AG04449 (cell line): ENCODE measurements at regions not wholly inside any gene's neighbourhood (a gene's known extent, or its start where the extent isn't known, plus 50 kb on each side); places are given as distances from the start of the nearest gene placed in this dataset.

Source experiments
- CTCF ChIA-PET: fragments of 350-600 bp; formaldehyde crosslinking; extraction: SDS; loops from one replicate; lab custom pipeline; 2021; ENCODE audit warnings: antibody characterized with exemption; lab: Yijun Ruan, JAX
- POLR2A ChIA-PET: fragments of 400-600, 350-600 bp; formaldehyde crosslinking; extraction: SDS; loops from one replicate; lab custom pipeline; 2020; ENCODE audit warnings: antibody characterized with exemption, inconsistent platforms; lab: Yijun Ruan, JAX
- DNase-seq: peaks from one replicate; pipeline ENCODE4 v3.0.0-alpha.2; 2010; ENCODE audit warnings: low read depth, low spot score
- H3K4me3 ChIP-seq: 2 replicates; pipeline ENCODE4 v1.5.1; 2011; ENCODE audit warnings: low read depth, mild to moderate bottlenecking, control low read depth, low read length
- TF ChIP-seq, protein P1 (sequence below): IDR thresholded peaks from one replicate; pipeline ENCODE4 v1.5.1; 2011; ENCODE audit warnings: mild to moderate bottlenecking, moderate library complexity, low read length, control low read depth, inconsistent platforms; ENCODE audit not compliant: insufficient read depth; ENCODE audit errors: missing control alignments

DNA sequence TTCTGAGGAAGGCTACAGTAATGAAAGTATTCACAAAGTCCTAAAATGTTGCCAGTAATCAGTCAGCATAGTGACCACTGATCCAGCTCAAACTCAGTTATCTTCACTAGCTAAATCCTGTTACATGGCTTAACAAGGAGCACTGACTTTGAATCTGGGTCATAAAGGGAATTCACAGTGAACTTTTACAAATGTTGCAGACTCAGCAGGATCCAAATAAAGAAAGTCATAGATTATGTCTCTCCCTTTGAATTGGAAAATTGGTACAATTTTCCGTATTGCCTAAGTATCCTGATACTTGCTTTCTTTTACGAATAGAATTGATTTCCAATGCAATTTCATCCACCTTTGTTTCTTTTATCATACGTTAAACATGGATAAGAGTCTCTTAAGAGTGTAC is 431.5 kb upstream of the CNTN6 start:
- TF ChIP-seq, protein P1, sequence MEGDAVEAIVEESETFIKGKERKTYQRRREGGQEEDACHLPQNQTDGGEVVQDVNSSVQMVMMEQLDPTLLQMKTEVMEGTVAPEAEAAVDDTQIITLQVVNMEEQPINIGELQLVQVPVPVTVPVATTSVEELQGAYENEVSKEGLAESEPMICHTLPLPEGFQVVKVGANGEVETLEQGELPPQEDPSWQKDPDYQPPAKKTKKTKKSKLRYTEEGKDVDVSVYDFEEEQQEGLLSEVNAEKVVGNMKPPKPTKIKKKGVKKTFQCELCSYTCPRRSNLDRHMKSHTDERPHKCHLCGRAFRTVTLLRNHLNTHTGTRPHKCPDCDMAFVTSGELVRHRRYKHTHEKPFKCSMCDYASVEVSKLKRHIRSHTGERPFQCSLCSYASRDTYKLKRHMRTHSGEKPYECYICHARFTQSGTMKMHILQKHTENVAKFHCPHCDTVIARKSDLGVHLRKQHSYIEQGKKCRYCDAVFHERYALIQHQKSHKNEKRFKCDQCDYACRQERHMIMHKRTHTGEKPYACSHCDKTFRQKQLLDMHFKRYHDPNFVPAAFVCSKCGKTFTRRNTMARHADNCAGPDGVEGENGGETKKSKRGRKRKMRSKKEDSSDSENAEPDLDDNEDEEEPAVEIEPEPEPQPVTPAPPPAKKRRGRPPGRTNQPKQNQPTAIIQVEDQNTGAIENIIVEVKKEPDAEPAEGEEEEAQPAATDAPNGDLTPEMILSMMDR = no peak
- H3K4me3 ChIP-seq = no peak overlapping the region
- CTCF ChIA-PET = no interaction called here
- POLR2A ChIA-PET = no interaction called here
- no peak for DNase-seq

DNA sequence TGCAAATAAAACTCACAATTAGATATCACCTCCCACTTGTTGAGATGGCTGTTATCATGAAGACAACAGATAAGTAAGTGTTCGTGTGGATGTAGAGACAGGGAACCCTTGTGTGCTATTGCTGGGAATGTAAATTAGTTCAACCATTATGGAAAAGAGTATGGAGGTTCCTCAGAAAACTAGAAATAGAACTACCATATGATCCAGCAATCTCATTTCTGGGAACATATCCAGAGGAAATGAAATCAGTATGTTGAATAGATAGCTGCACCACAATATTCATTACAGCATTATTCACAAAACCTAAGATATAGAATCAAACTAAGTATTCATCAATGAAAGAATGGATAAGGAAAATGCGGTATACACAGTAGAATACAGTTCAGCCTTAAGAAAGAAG is 418.7 kb upstream of the CNTN6 start:
- CTCF ChIA-PET = no interaction called here
- POLR2A ChIA-PET = no interaction called here
- H3K4me3 ChIP-seq = no peak overlapping the region
- no peak for DNase-seq
- TF ChIP-seq, protein P1 = no peak

DNA sequence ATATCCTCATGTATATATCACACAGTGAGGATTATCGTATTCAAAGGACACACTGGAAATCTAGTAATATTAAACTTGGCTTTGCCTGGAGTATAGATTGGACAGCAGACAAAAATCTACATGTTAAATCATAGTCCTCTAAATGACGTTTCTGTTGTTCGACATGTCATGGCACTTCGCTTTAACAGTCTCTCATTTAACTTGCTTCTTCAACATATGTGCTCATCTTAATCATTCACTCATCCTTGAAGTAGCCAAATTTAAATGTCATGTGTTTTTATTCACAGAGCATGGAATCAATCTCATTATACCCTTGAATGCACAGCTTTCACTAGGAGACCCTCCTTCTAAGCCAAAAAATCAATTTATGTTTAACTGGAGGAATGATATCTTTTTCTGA is 417.0 kb upstream of the CNTN6 start:
- DNase-seq = no peak
- H3K4me3 ChIP-seq = no peak overlapping the region
- TF ChIP-seq, protein P1 = no peak
- CTCF ChIA-PET = no interaction called here
- POLR2A ChIA-PET = no interaction called here

DNA sequence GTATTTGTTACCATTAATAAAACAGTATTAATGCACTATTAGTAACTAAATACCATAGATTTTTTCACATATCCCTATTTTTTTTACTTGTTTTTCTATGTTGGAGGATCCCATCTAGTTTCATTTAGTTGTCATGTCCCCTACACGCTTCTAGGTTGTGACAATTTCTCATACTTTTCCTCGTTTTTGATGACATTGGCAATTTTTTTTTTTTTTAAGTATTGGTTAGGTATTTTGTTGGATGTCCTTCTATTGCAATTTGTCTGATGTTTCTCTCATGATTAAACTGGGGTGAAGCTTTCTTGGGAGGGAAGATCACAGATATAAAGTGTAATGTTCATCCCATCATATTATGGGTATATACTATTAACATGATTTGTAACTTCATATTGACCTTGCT is 409.1 kb upstream of the CNTN6 start:
- no peak for DNase-seq
- no peak overlapping the region for H3K4me3 ChIP-seq
- TF ChIP-seq, protein P1 = no peak
- ChIA-PET POLR2A (no interaction called here), CTCF (no interaction called here)

DNA sequence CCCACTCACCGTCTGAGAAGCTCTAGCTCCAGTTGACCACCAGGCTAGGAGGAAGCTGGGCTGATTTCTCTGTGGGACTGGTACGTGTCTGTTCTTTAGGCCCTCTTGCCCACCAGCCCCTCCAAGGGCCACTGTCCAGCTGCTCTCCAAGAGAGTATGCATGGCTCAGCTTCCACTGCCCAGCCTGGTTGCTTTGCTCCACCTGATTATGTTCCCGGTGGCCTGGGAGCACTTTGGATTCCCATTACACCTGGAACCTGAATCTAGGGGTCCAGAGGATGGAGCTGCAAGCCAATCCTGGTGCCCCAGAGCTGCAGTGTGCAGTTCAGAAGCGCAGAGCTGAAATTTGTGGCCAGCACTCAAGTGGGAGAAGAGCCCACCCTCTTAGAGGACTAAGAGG is 402.1 kb upstream of the CNTN6 start:
- no peak overlapping the region for H3K4me3 ChIP-seq
- TF ChIP-seq, protein P1 = no peak
- ChIA-PET CTCF (no interaction called here), POLR2A (no interaction called here)
- DNase-seq = no peak

DNA sequence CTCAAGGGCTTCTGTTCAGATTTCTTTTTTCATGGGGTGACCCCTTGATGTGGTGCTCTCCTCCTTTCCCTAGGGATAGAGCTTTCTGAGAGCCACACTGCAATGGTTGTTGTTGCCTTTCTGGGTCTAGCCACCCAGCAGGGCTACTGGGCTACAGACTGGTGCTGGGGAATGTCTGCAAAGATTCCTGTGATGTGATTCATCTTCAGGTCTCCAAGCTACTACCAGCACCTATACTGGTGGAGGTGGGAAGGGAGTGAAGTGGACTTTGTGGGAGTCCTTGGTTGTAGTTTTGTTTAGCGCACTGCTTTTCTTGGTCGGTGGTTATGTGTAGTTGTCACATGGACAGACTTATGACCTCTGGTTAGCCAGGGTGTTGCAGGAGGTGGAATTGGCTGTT is 392.3 kb upstream of the CNTN6 start:
- TF ChIP-seq, protein P1 = no peak
- CTCF ChIA-PET = no interaction called here

DNA sequence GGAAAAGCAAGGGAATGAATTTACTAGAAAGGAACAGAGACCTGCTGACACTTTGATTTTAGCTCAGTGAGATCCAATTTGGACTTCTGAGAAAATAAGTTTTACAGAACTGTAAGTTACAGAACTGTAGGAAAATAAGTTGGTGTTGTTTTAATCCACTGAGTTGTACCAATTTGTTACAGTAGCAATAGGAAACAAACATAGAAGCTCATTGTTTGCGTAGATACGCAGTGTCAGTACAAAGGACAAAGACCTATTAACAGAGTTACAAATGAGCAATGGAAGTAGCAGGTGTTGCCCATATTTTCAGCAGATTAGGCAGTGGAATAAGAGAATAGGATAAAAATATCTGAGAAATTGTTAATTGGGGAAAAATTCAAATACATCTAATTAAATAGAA is 385.8 kb upstream of the CNTN6 start:
- no peak overlapping the region for H3K4me3 ChIP-seq
- ChIA-PET POLR2A (no interaction called here), CTCF (no interaction called here)
- DNase-seq = no peak
- TF ChIP-seq, protein P1 = no peak

More for the DNA sequence above, 392.3 kb upstream of the CNTN6 start:
- no peak overlapping the region for H3K4me3 ChIP-seq
- POLR2A ChIA-PET = no interaction called here
- no peak for DNase-seq
